ENCODE measurements at regions not wholly inside any gene's neighbourhood (a gene's known extent, or its start where the extent isn't known, plus 50 kb on each side); places are given as distances from the start of the nearest gene placed in this dataset.
A peak's percentile ranks its signal among the peaks of the same experiment; 100 is the strongest.
"Not testable (repeated sequence)": the region's sequence is repeated elsewhere in the genome, so short reads cannot be mapped to it uniquely, and the experiment has no call there.

DNA sequence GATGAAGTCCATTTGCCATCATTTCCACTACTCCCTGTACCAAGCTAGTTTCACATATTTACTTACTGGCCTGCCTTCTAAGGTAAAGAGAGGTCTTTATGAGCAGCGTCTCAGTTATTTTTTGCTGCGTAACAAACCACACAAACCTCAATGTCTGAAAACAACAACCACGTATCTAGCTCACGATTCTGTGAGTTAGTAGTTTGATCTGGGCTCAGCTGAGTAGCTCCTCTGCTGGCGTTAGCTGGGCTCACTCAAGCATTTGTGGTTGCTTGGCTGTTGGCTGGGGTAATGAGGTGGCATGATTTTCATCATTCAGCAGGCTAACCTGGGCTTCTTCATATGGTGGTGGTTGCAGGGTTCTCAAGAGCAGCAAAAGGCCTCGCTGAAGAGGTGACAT lies 225.4 kb downstream of the FOXD2 start:
- Mint-ChIP-seq H3K27ac (no peak overlapping the region), H3K27me3 (ENCODE audit: low read depth) (peaks cover 59% of the 10 kb centered on the region), H3K4me3 (no peak overlapping the region), H3K36me3 (no peaks in the 10 kb centered on the region), H3K4me1 (peaks cover 9% of the 10 kb centered on the region), H3K9me3 (no peaks in the 10 kb centered on the region)
- DNase-seq (ENCODE audit: low spot score in 2 of 2, unreplicated experiment in 2 of 2): peak in 1 of 2 experiments; percentile 10
- TF ChIP-seq, protein P1, sequence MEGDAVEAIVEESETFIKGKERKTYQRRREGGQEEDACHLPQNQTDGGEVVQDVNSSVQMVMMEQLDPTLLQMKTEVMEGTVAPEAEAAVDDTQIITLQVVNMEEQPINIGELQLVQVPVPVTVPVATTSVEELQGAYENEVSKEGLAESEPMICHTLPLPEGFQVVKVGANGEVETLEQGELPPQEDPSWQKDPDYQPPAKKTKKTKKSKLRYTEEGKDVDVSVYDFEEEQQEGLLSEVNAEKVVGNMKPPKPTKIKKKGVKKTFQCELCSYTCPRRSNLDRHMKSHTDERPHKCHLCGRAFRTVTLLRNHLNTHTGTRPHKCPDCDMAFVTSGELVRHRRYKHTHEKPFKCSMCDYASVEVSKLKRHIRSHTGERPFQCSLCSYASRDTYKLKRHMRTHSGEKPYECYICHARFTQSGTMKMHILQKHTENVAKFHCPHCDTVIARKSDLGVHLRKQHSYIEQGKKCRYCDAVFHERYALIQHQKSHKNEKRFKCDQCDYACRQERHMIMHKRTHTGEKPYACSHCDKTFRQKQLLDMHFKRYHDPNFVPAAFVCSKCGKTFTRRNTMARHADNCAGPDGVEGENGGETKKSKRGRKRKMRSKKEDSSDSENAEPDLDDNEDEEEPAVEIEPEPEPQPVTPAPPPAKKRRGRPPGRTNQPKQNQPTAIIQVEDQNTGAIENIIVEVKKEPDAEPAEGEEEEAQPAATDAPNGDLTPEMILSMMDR (IDR thresholded peaks at IDR 0.05; ENCODE audit: unreplicated experiment): no peak

GRCh38 chr1:47664356-47664755 lies 226.5 kb downstream of the FOXD2 start:
- TF ChIP-seq, protein P1 (IDR thresholded peaks at IDR 0.05; ENCODE audit: unreplicated experiment): no peak
- Mint-ChIP-seq H3K36me3 (no peaks in the 10 kb centered on the region), H3K4me3 (no peak overlapping the region), H3K9me3 (no peaks in the 10 kb centered on the region), H3K27ac (no peak overlapping the region), H3K27me3 (ENCODE audit: low read depth) (peaks cover 59% of the 10 kb centered on the region), H3K4me1 (peaks cover 7% of the 10 kb centered on the region)
- peak in 1 of 2 experiments; percentile 21 for DNase-seq (ENCODE audit: low spot score in 2 of 2, unreplicated experiment in 2 of 2)

GRCh38 chr1:47664896-47665295 lies 227.1 kb downstream of the FOXD2 start:
- not testable (repeated sequence) for H3K4me1 Mint-ChIP-seq, H3K27ac Mint-ChIP-seq, H3K9me3 Mint-ChIP-seq, H3K4me3 Mint-ChIP-seq, H3K36me3 Mint-ChIP-seq
- peak in 1 of 2 experiments; percentile 13 for DNase-seq (ENCODE audit: low spot score in 2 of 2, unreplicated experiment in 2 of 2)
- peaks cover 58% of the 10 kb centered on the region for H3K27me3 Mint-ChIP-seq (ENCODE audit: low read depth)

DNA sequence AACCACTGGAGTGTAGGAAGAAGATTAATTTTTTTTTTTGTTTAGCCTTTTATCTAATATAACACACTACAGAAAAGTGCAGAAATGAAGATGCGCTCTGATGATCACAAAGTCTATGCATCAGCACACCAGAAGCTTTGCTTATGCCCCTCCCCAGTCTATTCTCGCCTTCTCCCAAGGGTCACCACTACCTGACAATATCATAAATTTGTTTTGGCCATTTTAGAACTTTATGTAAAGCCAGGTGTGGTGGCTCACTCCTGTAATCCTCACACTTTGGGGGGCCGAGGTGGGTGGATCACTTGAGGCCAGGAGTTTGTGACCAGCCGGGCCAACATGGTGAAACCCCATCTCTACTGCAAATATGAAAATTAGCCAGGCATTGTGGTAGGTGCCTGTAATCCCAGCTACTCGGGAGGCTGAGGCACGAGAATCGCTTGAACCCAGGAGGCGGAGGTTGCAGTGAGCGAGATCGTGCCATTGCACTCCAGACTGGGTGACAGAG lies 231.3 kb downstream of the FOXD2 start:
- H3K27me3 Mint-ChIP-seq (ENCODE audit: low read depth): peaks cover 56% of the 10 kb centered on the region
- peaks cover 14% of the 10 kb centered on the region for H3K9me3 Mint-ChIP-seq
- peaks cover 3% of the 10 kb centered on the region for H3K36me3 Mint-ChIP-seq
- no peak overlapping the region for H3K27ac Mint-ChIP-seq
- peak in 1 of 2 experiments; percentile 3 for DNase-seq (ENCODE audit: low spot score in 2 of 2, unreplicated experiment in 2 of 2)
- no peaks in the 10 kb centered on the region for H3K4me1 Mint-ChIP-seq
- TF ChIP-seq, protein P1 (IDR thresholded peaks at IDR 0.05; ENCODE audit: unreplicated experiment): no peak
- no peak overlapping the region for H3K4me3 Mint-ChIP-seq

GRCh38 chr1:47672622-47673021 lies 234.8 kb downstream of the FOXD2 start:
- TF ChIP-seq, protein P1 (IDR thresholded peaks at IDR 0.05; ENCODE audit: unreplicated experiment): no peak
- Mint-ChIP-seq H3K27ac (no peak overlapping the region), H3K36me3 (peaks cover 3% of the 10 kb centered on the region), H3K4me3 (no peak overlapping the region), H3K4me1 (peaks cover 23% of the 10 kb centered on the region), H3K27me3 (ENCODE audit: low read depth) (peaks cover 37% of the 10 kb centered on the region), H3K9me3 (peaks cover 14% of the 10 kb centered on the region)
- DNase-seq (ENCODE audit: low spot score in 2 of 2, unreplicated experiment in 2 of 2): no peak

DNA sequence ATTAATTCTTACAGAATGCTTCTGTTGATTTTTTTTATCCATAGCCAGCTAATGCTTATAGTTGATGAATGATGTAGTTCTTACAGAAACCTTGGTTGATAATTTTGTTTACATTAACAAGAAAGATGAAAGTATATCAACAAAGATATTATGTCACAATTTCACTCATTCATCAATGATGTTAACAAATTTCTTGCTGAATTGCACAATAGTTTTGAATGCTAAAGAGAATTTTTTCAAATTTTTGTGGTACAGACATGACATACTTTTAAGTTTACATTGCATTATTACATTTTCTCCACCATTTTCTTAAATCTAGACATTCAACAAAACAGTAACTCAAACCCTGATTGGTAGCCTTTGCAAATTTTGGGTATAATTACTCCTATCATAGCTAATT lies 236.3 kb downstream of the FOXD2 start:
- no peak for DNase-seq (ENCODE audit: low spot score in 2 of 2, unreplicated experiment in 2 of 2)
- Mint-ChIP-seq H3K4me3 (no peak overlapping the region), H3K4me1 (peaks cover 32% of the 10 kb centered on the region), H3K36me3 (peaks cover 3% of the 10 kb centered on the region), H3K27ac (no peak overlapping the region), H3K27me3 (ENCODE audit: low read depth) (peaks cover 24% of the 10 kb centered on the region), H3K9me3 (peaks cover 14% of the 10 kb centered on the region)
- TF ChIP-seq, protein P1 (IDR thresholded peaks at IDR 0.05; ENCODE audit: unreplicated experiment): no peak

Measured in mesothelial cell of epicardium (in vitro differentiated cells).